Suprapubic skin (tissue), 4 donors: ENCODE measurements at regions not wholly inside any gene's neighbourhood (a gene's known extent, or its start where the extent isn't known, plus 50 kb on each side); places are given as distances from the start of the nearest gene placed in this dataset.

ENCODE experiments used
- CTCF ChIP-seq, 2 donors: fragments of 200-600 bp in 1 of 2; fragments of 450-650 bp in 1 of 2; sonication (generic) in 1 of 2; IDR thresholded peaks; one replicate each; pipeline ENCODE4 v1.5.1; 2016 to 2019; ENCODE audit warnings: antibody characterized with exemption in 2 of 2, mild to moderate bottlenecking in 1 of 2, moderate library complexity in 1 of 2
- POLR2A ChIP-seq, 2 donors: fragments of 450-650 bp; IDR thresholded peaks; one replicate each; pipeline ENCODE4 v1.6.1; 2017; ENCODE audit warnings: antibody characterized with exemption in 2 of 2, mild to moderate bottlenecking in 2 of 2, moderate library complexity in 2 of 2
- POLR2AphosphoS5 ChIP-seq, 3 donors: sonication (generic); formaldehyde crosslinking; IDR thresholded peaks; one replicate each; pipeline ENCODE4 v1.6.1; 2017; ENCODE audit warnings: antibody characterized with exemption in 3 of 3

GRCh38 chr10:21406595-21407193, 118.8 kb downstream of the SKIDA1 start:
- TF ChIP-seq CTCF (IDR thresholded peaks at IDR 0.05) (no peak), POLR2A (IDR thresholded peaks at IDR 0.05) (no peak), POLR2AphosphoS5 (IDR thresholded peaks at IDR 0.05) (no peak)
